ENCODE measurements at regions not wholly inside any gene's neighbourhood (a gene's known extent, or its start where the extent isn't known, plus 50 kb on each side); places are given as distances from the start of the nearest gene placed in this dataset.

DNA sequence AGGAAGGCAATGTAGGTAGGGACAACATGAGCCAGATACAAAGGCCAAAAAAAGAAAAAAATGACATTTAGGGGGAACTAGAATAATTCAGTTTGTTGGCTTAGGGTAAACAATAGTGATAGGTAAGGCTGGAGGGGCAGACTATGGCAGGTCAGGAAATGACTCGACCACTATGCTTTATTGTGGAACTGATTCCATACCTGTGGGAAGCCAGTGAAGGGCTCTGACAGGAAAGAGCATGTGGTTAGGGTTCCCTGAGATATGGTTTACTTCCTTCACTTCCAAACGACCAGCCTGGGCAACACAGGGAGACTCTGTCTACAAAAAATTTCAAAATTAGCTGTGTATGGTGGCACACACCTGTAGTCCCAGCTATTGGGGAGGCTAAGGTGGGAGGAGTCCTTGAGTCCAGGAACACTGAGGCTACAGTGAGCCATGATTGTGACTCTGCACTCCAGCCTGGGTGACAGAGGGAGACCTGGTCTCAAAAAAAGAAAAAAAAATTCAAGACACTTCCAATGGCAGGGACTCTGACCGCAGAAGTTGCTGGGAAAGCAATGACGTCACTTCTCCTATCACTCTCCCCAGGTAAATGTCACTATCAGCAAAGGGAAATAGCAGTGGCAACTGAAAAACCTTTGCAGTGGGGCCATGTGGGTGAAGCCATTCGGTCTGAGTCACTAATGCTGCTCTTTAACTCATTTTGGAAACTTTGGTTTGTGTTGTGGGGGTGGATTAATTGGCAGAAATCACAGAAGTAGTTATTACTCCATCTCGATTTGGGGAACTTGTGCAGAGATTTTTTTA is 192.8 kb upstream of the TSC22D1 start:
- Histone ChIP-seq H3K27me3 (ENCODE audit: insufficient read depth, low read length) (no peaks in the 10 kb centered on the region), H3K4me1 (ENCODE audit: insufficient read depth, low read length, severe bottlenecking) (no peaks in the 10 kb centered on the region), H3K27ac (ENCODE audit: low read depth, low read length, poor library complexity, severe bottlenecking) (no peak overlapping the region), H3K9ac (ENCODE audit: low read length) (no peak overlapping the region), H4K20me1 (ENCODE audit: insufficient read depth, low read length) (no peaks in the 10 kb centered on the region), H3K9me2 (ENCODE audit: low read depth, low read length) (no peaks in the 10 kb centered on the region), H3K4me2 (ENCODE audit: low read length) (no peak overlapping the region), H2AFZ (ENCODE audit: low read length) (no peak overlapping the region), H3F3A (ENCODE audit: insufficient read depth, low read length) (no peaks in the 10 kb centered on the region; the same call in 1 of the 2 replicates), H3K36me3 (ENCODE audit: insufficient read depth, low read length) (no peaks in the 10 kb centered on the region), H3K4me3 (ENCODE audit: low read depth, low read length, poor library complexity, severe bottlenecking) (no peak overlapping the region), H3K9me3 (ENCODE audit: low read length) (no peaks in the 10 kb centered on the region), H3K79me2 (ENCODE audit: insufficient read depth, low read length) (no peaks in the 10 kb centered on the region)
- no peak for TF ChIP-seq CTCF (IDR thresholded peaks at IDR 0.05; ENCODE audit: low read length)

DNA sequence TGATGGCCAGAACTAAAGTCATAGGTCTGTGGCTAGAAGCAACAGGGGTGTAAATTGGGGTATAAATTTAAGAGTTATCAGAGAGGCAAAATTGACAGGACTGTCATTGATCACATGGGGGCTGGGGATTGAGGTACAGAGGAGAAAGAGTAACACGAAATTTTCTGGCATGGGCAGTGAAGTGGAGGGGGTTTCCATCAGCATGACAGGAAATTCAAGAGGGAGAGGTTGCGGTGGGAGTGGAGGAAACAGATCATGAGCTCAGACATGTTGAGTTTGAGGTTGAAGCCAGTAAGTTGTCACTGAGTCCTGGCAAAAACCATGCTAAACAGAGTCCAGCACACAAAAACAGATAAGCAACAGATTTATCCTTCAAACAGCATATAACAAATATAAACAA is 192.1 kb upstream of the TSC22D1 start:
- no peaks in the 10 kb centered on the region for H3K9me3 ChIP-seq (ENCODE audit: low read length)
- H4K20me1 ChIP-seq (ENCODE audit: insufficient read depth, low read length): no peaks in the 10 kb centered on the region
- H3K9ac ChIP-seq (ENCODE audit: low read length): no peak overlapping the region
- H3K9me2 ChIP-seq (ENCODE audit: low read depth, low read length): no peaks in the 10 kb centered on the region
- no peaks in the 10 kb centered on the region for H3K4me1 ChIP-seq (ENCODE audit: insufficient read depth, low read length, severe bottlenecking)
- no peaks in the 10 kb centered on the region for H3K79me2 ChIP-seq (ENCODE audit: insufficient read depth, low read length)
- H3K36me3 ChIP-seq (ENCODE audit: insufficient read depth, low read length): no peaks in the 10 kb centered on the region
- no peaks in the 10 kb centered on the region for H3K27me3 ChIP-seq (ENCODE audit: insufficient read depth, low read length)
- no peak overlapping the region for H3K4me2 ChIP-seq (ENCODE audit: low read length)
- H3K4me3 ChIP-seq (ENCODE audit: low read depth, low read length, poor library complexity, severe bottlenecking): no peak overlapping the region
- TF ChIP-seq CTCF (IDR thresholded peaks at IDR 0.05; ENCODE audit: low read length): no peak
- no peak for TF ChIP-seq EZH2 (IDR thresholded peaks at IDR 0.05; ENCODE audit: borderline replicate concordance, low read length)
- no peak overlapping the region for H2AFZ ChIP-seq (ENCODE audit: low read length)
- no peak overlapping the region for H3K27ac ChIP-seq (ENCODE audit: low read depth, low read length, poor library complexity, severe bottlenecking)
- no peaks in the 10 kb centered on the region; the same call in 1 of the 2 replicates for H3F3A ChIP-seq (ENCODE audit: insufficient read depth, low read length)

GRCh38 chr13:44765001-44765471 is 188.9 kb upstream of the TSC22D1 start:
- Histone ChIP-seq H3K36me3 (ENCODE audit: insufficient read depth, low read length) (no peaks in the 10 kb centered on the region), H3F3A (ENCODE audit: insufficient read depth, low read length) (no peaks in the 10 kb centered on the region; the same call in 1 of the 2 replicates), H3K9ac (ENCODE audit: low read length) (no peak overlapping the region), H3K9me3 (ENCODE audit: low read length) (no peaks in the 10 kb centered on the region), H3K79me2 (ENCODE audit: insufficient read depth, low read length) (no peaks in the 10 kb centered on the region), H4K20me1 (ENCODE audit: insufficient read depth, low read length) (no peaks in the 10 kb centered on the region), H3K27me3 (ENCODE audit: insufficient read depth, low read length) (no peaks in the 10 kb centered on the region), H3K27ac (ENCODE audit: low read depth, low read length, poor library complexity, severe bottlenecking) (no peak overlapping the region), H3K4me1 (ENCODE audit: insufficient read depth, low read length, severe bottlenecking) (no peaks in the 10 kb centered on the region), H2AFZ (ENCODE audit: low read length) (no peak overlapping the region), H3K9me2 (ENCODE audit: low read depth, low read length) (no peaks in the 10 kb centered on the region), H3K4me3 (ENCODE audit: low read depth, low read length, poor library complexity, severe bottlenecking) (no peak overlapping the region), H3K4me2 (ENCODE audit: low read length) (no peak overlapping the region)
- TF ChIP-seq CTCF (IDR thresholded peaks at IDR 0.05; ENCODE audit: low read length) (no peak), EZH2 (IDR thresholded peaks at IDR 0.05; ENCODE audit: borderline replicate concordance, low read length) (no peak)

Data from OCI-LY1 (cell line).